BE2C (cell line): ENCODE measurements at regions not wholly inside any gene's neighbourhood (a gene's known extent, or its start where the extent isn't known, plus 50 kb on each side); places are given as distances from the start of the nearest gene placed in this dataset.

Experiments
- DNase-seq: peaks from one replicate; pipeline ENCODE4 v3.0.0-alpha.2; 2020
- H3K27me3 ChIP-seq: fragments of 250-450 bp; sonication (Bioruptor Pico); 2 replicates; pipeline ENCODE4 v1.5.1; 2020; ENCODE audit warnings: mild to moderate bottlenecking
- H3K36me3 ChIP-seq: fragments of 250-450 bp; sonication (Bioruptor Pico); 2 replicates; pipeline ENCODE4 v1.5.1; 2020; ENCODE audit warnings: mild to moderate bottlenecking
- H3K4me1 ChIP-seq: fragments of 250-450 bp; sonication (Bioruptor Pico); 2 replicates; pipeline ENCODE4 v1.5.1; 2020
- H3K4me3 ChIP-seq: 2 replicates; pipeline ENCODE4 v1.5.1; 2011; ENCODE audit warnings: low read depth, low read length
- H3K9me3 ChIP-seq: fragments of 250-450 bp; sonication (Bioruptor Pico); 2 replicates; pipeline ENCODE4 v1.5.1; 2020
- CTCF ChIP-seq: IDR thresholded peaks from 2 replicates; pipeline ENCODE4 v1.5.1; 2012; ENCODE audit warnings: mild to moderate bottlenecking, low read depth, low read length

- no peaks in the 10 kb centered on the region for H3K36me3 ChIP-seq
- no peaks in the 10 kb centered on the region for H3K4me1 ChIP-seq
- no peaks in the 10 kb centered on the region for H3K9me3 ChIP-seq
- H3K4me3 ChIP-seq: no peak overlapping the region
- no peaks in the 10 kb centered on the region for H3K27me3 ChIP-seq
- TF ChIP-seq CTCF: no peak
- DNase-seq: no peak
Measured at GRCh38 chr1:227445746-227446145, 117.6 kb upstream of the ZNF678 start.

GRCh38 chr1:227445092-227445674, 118.2 kb upstream of the ZNF678 start:
- no peaks in the 10 kb centered on the region for H3K27me3 ChIP-seq
- H3K9me3 ChIP-seq: no peaks in the 10 kb centered on the region
- H3K36me3 ChIP-seq: no peaks in the 10 kb centered on the region
- no peak for TF ChIP-seq CTCF
- no peak overlapping the region for H3K4me3 ChIP-seq
- DNase-seq: no peak
- H3K4me1 ChIP-seq: no peaks in the 10 kb centered on the region

GRCh38 chr1:227440182-227440581, 121.9 kb upstream of the CDC42BPA start:
- no peak for DNase-seq
- peaks cover 4% of the 10 kb centered on the region; the same call in 1 of the 2 replicates for H3K4me1 ChIP-seq

GRCh38 chr1:227437495-227438008, 119.3 kb upstream of the CDC42BPA start:
- Histone ChIP-seq H3K9me3 (no peaks in the 10 kb centered on the region), H3K36me3 (no peaks in the 10 kb centered on the region), H3K4me1 (peaks cover 4% of the 10 kb centered on the region; the same call in 1 of the 2 replicates), H3K4me3 (peak overlapping the region; percentile 53), H3K27me3 (no peaks in the 10 kb centered on the region)
- DNase-seq: no peak
- peak; percentile 61 for TF ChIP-seq CTCF

More at GRCh38 chr1:227440182-227440581, 121.9 kb upstream of the CDC42BPA start:
- Histone ChIP-seq H3K36me3 (no peaks in the 10 kb centered on the region), H3K27me3 (no peaks in the 10 kb centered on the region), H3K9me3 (no peaks in the 10 kb centered on the region), H3K4me3 (no peak overlapping the region)
- TF ChIP-seq CTCF: no peak

GRCh38 chr1:227434808-227435444, 116.6 kb upstream of the CDC42BPA start:
- TF ChIP-seq CTCF: no peak
- no peaks in the 10 kb centered on the region for H3K36me3 ChIP-seq
- H3K9me3 ChIP-seq: no peaks in the 10 kb centered on the region
- no peak for DNase-seq
- no peaks in the 10 kb centered on the region for H3K27me3 ChIP-seq
- H3K4me3 ChIP-seq: no peak overlapping the region
- peaks cover 4% of the 10 kb centered on the region; the same call in 1 of the 2 replicates for H3K4me1 ChIP-seq
